ENCODE measurements at regions not wholly inside any gene's neighbourhood (a gene's known extent, or its start where the extent isn't known, plus 50 kb on each side); places are given as distances from the start of the nearest gene placed in this dataset.
"Not testable (repeated sequence)": the region's sequence is repeated elsewhere in the genome, so short reads cannot be mapped to it uniquely, and the experiment has no call there.

DNA sequence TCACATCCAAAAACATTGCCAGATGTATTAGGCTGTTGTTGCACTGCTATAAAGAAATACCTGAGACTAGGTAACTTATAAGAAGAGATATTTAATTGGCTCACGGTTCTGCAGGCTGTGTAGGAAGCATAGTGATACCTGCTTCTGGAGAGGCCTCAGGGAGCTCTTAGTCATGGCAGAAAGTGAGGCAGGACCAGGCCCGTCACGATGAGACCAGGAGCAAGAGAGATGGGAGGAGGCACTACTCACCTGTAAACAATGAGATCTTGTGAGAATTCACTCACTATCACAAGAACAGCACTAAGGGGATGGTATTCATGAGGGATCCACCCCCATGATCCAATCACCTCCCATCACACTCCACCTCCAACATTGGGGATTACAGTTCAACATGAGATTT is 81.3 kb upstream of the C1QTNF3 start:
- not testable (repeated sequence) for TF ChIP-seq POLR2A, TAF1 (IDR thresholded peaks at IDR 0.05; ENCODE audit: low read depth, low read length)

Measured in GM12891 (cell line).